Esophagus mucosa (tissue), 1 donor: ENCODE measurements at regions not wholly inside any gene's neighbourhood (a gene's known extent, or its start where the extent isn't known, plus 50 kb on each side); places are given as distances from the start of the nearest gene placed in this dataset.
"Not testable (repeated sequence)": the region's sequence is repeated elsewhere in the genome, so short reads cannot be mapped to it uniquely, and the experiment has no call there.

ENCODE experiments used
- ATAC-seq: fragments of 200-7000 bp; cut with Tn5 transposase; one replicate; pipeline ENCODE4 v1.9.1; 2020
- donor health status: DM: yes; HTN: yes; CAD: no.

DNA sequence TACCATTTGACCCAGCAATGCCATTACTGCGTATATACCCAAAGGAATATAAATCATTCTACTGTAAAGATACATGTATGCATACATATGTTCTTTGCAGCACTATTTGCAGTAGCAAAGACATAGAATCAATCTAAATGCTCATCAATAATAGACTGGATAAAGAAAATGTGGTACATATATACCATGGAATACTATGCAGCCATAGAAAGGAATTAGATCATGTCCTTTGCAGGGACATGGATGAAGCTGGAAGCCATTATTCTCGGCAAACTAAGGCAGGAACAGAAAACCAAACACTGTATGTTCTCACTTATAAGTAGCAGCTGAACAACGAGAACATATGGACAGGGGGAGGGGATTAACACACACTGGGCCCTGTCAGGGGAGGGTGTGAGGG lies 54.8 kb upstream of the ZNF30 start:
- not testable (repeated sequence) for ATAC-seq

DNA sequence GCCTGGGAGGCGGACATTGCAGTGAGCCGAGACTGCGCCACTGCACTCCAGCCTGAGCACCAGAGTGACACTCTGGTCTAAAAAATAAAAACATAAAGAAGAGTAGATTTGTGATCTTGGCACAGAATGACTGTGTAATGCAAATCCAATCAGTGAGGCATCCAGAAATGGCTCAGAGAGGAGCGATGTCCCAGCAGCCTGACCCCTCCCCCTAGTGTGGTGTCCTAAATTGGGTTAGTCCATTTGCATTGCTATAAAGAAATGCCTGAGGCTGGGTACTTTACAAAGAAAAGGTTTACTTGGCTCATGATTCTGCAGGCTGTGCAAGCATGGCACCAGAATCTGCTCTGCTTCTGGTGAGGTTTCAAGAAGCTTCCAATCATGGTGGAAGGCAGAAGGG lies 59.1 kb upstream of the ZNF30 start:
- ATAC-seq = no peak

DNA sequence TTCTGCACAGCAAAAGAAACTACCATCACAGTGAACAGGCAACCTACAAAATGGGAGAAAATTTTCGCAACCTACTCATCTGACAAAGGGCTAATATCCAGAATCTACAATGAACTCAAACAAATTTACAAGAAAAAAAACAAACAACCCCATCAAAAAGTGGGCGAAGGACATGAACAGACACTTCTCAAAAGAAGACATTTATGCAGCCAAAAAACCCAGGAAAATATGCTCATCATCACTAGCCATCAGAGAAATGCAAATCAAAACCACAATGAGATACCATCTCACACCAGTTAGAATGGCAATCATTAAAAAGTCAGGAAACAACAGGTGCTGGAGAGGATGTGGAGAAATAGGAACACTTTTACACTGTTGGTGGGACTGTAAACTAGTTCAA lies 61.5 kb upstream of the ZNF30 start:
- ATAC-seq = not testable (repeated sequence)

DNA sequence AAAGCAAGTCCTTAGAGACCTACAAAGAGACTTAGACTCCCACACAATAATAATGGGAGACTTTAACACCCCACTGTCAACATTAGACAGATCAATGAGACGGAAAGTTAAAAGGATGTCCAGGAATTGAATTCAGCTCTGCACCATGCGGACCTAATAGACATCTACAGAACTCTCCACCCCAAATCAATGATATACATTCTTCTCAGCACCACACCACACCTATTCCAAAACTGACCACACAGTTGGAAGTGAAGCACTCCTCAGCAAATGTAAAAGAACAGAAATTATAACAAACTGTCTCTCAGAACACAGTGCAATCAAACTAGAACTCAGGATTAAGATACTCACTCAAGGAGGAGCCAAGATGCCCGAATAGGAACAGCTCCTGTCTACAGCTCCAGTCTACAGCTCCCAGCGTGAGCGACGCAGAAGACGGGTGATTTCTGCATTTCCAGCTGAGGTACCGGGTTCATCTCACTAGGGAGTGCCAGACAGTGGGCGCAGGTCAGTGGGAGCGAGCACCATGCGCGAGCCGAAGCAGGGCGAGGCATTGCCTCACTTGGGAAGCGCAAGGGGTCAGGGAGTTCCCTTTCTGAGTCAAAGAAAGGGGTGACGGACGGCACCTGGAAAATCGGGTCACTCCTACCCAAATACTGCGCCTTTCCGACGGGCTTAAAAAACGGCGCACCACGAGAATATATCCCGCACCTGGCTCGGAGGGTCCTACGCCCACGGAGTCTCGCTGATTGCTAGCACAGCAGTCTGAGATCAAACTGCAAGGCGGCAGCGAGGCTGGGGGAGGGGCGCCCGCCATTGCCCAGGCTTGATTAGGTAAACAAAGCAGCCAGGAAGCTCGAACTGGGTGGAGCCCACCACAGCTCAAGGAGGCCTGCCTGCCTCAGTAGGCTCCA lies 66.6 kb upstream of the ZNF30 start:
- not testable (repeated sequence) for ATAC-seq

DNA sequence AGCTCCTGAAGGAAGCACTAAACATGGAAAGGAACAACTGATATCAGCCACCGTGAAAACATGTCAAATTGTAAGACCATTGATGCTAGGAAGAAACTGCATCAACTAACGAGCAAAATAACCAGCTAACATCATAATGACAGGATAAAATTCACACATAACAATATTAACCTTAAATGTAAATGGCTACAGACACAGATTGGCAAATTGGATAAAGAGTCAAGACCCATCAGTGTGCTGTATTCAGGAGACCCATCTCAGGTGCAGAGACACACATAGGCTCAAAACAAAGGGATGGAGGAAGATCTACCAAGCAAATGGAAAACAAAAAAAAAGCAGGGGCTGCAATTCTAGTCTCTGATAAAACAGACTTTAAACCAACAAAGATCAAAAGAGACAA lies 67.4 kb upstream of the ZNF30 start:
- not testable (repeated sequence) for ATAC-seq

DNA sequence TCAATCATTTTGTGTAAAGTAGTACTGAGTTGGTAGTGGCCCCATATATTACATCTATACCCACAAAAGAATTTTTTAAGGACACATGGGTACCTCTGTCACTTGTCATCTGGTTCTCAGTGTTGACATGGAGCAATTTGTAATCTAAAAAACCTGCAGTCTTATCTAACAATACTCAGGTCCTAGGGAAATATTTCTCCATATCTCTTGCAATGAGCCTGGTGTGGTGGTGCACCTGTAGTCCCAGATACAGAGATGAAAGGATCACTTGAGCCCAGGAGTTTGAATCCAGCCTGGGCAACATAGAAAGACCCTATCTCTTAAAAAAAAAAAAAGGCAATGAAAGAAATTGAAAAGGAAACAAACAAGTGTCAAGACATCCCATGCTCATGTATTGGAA lies 70.7 kb upstream of the ZNF30 start:
- no peak for ATAC-seq

DNA sequence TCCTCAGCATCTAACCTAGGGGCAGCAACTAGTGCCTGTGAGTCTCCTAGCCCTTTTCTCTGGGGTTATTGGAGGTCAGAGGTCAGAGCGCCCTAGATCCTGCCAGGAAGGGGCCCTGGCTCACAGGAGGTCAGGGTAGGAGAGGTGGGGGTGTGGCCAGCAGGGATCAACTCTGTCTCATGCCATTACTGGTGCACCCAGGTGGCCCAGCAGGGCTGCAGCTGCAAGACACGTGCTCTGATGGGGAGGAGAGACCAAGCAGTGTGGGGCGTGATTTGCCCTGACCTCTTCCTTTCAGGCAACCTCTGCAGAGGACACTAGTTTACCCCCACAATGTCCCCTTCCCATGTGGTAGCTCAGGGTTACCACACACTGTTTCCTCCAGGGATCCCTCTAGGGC lies 73.3 kb upstream of the ZNF30 start:
- ATAC-seq = no peak

DNA sequence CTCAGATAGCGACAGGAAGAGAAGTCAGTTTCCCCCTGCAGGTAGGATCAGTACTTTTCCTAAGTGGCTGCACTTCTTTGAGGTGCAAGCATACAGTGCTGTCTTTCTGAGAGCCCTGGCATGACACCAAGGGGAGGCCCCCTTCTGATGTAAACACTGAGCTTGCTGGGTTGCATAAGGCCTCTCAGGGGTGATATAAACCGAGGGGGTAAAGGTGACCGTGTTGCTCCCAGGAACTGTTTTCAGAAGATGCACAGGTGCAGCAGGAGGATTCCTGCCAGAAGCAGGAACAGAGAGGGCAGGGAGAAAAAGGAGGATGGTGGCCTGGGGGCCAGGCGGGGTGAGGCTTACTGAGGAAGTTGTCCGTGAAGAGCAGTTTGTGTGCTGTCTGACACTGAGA lies 74.0 kb upstream of the ZNF30 start:
- ATAC-seq = no peak

DNA sequence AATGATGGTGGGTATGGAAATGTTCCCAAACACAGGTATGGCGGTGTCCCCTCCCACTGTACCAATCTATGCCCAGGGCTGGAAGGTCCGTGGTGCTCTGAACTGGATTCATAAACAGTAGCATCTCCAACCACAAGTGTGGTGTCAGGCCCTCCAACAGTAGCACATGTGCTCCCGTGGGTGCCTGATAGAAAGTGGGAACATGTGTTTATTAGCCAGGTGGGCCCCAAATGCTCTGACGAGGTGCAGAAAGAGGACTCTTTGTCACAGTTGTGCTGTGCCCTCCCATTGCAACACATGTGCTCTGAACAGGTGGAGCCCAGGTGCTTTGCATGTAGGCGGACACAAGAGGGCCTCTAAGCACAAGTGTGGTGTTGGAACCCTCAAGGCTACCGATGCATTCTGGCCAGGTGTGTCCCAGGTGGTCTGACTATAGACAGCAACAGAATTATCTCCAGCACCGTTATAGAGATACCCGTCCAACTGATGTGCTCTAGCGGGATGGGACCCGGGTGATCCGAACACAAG lies 75.4 kb upstream of the ZNF30 start:
- no peak for ATAC-seq

DNA sequence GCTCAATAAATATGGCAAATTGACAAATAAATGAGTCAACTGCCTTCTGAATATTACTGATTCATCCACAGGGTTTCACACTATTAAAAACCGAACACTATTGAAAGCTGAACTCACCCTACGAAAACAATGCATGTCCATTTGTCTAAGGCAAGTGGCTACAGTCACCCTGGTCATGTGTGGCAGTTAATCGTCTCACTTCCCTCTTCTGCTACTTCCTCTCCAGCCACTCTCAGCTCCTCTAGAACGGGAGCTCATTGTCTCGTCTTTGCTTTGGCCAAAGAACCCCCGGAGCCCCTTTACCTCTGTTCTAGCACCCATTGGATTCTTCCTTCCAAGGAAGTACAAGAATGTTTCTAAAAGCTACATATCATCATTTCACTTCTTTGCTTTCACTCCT lies 74.4 kb upstream of the ZNF599 start:
- no peak for ATAC-seq

DNA sequence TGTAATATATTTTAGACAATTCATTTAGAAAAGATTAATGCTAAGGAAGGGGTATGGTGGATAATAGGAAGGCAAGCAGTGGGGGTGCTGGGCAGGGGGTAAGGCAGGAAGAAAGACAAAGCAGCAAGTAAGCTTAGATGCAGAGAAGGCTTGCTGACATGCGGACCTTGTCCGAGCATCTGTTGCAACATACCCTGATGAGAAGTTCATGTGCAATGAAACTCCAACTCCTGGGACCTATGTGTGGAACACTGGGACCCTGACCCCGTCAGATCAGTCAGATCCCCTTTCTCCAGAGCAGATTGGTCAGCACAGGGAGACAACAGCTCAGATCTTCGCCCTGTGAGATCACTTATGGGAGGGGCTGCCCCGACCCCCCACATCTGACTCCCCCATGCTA lies 71.3 kb upstream of the ZNF599 start:
- ATAC-seq = no peak

DNA sequence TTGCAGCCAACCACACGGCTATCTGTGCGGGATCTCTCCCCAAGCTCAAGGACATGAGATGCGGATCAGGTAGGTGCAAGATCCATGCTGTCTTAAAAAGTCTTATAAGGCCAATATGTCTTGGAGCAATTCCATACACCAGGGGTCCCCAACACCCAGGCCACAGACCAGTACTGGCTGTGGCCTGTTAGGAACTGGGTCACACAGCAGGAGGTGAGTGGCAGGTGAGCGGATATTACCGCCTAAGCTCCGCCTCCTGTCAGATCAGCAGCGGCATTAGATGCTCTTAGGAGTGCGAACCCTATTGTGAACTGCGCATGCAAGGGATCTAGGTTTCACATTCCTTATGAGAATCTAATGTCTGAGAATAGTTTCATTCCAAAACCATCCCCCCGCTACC lies 68.8 kb upstream of the ZNF599 start:
- ATAC-seq = no peak

DNA sequence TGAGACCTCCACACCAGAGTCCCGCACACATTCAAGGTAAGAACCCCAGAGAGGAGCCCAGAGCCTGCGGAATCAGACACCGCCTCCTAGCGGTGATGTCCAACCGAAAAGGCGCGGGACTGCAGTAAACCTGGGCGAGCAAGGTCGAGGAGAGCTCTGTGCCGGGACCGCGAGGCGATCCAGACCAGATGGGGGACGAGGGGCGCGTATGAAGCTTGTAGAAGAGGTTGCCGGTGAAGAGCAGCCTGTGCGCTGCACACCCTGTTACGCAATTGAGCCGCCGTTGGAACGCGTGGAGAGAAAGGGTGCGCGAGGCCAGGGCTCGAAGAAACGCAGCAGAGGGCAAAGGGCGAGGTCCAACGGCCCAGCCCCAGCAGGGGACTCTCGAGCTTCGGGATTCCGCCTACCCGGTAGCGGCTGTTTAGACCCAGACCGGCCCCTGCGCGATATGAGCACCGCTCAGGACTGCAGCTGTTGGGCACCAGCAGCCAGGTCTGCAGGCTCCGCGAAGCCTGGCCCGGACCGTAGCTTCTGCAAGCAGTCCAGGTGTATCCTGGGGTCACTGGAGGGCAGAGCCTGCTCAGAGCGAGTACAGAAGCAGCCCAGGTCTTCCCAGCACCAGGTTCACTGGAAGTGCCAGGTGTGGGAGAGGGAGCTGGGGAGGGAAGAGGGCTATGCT lies 65.9 kb upstream of the ZNF599 start:
- peak; percentile 23 for ATAC-seq

DNA sequence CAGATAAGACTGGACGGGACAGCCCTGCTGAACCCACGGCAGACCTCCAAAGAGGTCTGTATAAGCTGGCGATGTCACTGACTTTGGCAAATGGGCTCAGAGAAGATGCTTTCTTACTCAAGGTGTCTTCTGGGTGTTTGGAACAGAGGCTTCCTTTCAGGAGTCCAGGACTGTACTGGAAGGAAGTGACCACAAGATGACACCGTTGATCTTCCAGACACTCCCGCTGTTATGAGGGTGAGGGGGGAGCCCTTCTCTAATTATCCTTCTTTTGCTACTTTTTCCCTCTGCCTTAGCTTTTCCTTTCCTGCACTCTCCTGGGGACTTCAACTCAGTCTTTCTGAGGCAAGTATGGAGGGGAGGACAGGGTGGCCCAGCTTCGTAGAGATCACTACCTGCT lies 65.2 kb upstream of the ZNF599 start:
- no peak for ATAC-seq

DNA sequence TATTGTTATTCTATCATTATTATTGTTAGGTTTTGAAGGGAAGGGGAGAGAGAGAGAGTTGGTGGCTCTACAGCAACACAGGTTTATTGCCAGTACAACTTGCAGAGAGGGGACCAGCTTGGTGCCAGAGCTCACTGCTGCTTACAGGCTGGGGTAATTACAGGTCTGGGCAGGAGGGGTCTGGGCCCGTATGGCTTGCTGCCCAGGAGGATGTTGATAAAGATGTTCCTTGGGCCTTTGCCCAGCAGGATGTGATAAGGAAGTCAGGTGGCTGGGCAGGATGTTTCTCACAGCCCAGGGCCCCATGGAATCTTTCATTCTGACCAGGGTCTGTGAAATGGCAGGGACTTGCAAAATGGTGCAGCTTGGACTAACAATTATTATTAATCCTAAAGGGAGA lies 64.2 kb upstream of the ZNF599 start:
- peak; percentile 22 for ATAC-seq

DNA sequence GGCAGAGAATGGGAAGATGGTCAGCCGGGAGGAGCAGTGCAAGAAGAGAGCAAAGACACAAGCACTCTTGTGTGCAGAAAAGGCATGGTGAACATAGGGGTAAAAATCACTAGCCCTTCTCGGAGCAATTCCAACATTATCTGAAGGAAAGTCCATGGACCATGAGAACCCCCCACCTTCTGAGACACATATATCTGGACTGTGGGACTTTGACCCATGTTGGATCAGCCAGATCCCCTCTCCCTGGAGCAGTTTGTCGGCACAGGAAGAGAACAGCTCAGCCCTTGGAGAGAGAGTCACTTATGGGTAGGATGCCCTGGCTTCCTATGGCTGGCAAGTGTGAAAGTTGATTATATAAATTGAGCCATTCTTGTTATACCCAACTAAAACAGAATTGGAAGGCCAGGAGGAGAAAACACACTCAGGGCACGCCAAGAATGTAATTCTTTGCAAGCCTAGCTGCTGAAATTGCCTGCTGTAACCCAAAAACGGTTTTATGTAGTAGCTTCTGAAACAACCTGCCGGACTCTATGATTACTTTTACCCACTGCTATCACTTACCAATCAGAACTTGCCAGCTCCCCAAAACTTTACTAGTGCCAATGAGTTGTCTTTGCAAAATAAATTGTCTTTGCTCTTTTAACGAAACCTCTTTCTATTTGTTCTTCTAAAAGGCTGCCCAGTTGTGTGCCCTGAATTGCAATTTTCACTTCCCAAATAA lies 62.8 kb upstream of the ZNF599 start:
- no peak for ATAC-seq

DNA sequence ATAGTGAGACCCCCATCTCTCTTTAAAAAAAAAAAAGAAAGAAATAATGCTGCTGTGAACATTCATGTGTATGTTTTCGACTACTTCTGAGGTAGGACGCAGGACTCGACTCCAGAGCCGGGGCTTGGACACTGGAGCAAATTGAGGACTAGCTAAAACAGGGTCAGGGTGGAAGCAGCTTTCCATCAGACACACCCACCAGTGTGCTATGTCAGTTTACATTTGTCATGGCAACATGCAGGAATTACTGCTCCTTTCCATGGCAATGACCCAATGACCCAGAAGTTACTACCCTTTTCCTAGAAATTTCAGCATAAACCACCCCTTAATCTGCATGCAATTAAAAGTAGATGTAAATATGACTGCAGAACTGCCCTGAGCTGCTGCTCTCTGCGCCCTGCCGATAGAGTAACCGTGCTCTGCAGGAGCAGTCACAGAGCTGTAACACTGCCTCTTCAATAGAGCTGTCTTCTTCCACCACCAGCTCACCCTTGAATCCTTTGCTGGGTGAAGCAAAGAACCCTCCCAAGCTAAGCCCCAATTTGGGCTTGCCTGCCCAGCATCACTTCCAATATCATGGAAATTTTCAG lies 61.6 kb upstream of the ZNF599 start:
- no peak for ATAC-seq

DNA sequence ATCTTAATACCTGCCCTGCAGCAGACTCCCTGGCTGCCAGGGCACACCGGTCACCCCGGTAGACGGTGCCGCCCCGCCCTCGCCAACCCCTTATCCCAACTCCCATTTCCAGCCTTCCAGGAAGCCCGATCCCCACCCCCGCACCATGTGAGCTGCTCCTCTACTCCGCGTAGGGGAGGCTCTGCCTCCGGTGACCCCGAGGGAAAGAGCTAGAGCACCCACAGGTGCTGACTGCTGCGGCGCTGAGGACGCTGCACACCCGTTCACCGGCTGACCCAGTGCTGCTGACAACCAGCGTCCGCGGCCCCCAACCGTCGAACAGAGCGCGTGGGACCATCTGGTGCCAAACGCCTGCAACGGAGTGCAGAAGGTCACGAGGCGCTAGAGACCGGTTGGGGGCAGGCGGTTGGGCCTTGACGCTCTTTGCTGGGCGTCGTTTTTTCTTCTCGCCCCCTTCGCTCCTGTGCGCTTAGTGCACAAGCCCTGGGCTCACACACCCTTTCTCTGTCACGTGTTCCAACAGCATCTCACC lies 59.6 kb upstream of the ZNF599 start:
- no peak for ATAC-seq

DNA sequence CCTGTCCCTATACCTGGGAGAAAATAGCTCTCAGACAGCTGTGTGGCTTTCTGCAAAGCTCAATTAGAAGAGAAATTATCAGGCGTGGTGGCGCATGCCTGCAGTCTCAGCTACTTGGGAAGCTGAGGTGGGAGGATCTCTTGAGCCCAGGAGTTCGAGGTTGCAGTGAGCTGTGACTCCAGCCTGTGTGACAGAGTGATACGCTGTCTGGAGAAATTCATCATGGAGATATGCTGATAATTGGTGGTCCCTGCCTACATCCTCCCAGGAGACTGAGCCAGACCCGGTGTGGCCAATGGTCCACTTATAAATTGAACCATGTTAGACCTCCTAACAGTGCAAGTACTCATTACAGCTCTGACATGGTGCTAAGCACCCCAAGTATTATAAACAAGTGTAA lies 58.7 kb upstream of the ZNF599 start:
- no peak for ATAC-seq

DNA sequence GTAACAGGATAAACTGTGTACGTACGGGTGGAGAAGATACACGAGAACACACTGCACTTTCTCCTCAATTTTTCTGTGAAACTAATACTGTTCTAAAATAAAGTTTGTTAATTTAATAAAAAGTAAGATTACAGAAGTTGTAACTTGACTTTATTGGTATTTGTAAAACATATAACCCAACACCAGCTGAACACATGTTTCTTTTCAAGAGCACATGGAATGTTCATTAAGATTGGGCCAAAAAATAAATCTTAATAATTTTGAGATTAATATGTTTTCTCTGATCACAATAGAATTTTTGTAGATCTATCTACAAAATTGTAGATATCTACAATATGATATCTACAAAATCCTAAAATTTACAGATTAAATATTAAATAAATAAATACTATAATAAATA lies 55.1 kb upstream of the ZNF599 start:
- ATAC-seq = no peak

DNA sequence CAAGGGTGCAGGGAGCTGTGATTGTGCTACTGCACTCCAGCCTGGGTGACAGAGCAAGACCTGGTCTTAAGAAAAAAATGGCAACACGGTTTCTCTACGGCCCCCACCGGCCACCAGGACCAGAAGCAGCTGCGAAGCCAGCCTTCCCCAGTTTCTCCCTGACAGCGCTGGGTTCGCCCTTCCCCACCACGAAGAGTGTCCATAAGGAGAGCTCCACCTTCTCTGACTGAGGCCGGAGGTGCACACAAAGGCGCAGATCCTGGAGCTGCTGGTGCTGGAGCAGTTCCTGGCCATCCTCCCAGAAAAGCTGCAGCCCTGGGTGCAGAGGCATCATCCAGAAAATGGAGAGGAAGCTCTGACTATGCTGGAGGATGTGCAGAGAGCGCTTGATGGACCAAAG lies 52.2 kb upstream of the ZNF599 start:
- no peak for ATAC-seq

DNA sequence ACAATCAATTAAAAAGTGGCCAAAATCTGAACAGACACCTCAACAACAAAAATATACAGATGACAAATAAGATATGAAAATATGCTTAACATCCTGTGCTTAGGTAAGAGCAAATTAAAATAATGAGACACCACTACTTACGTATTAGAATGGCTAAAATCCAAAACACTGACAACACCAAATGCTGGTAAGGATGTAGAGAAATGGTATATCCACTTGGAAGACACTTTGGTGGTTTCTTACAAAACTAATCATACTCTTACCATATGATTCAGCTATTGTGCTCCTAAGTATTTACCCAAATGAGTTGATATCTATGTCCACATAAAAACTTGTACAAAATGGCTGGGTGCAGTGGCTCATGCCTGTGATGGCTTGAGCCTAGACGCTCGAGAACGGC lies 51.7 kb upstream of the ZNF599 start:
- no peak for ATAC-seq
